ENCODE measurements at regions not wholly inside any gene's neighbourhood (a gene's known extent, or its start where the extent isn't known, plus 50 kb on each side); places are given as distances from the start of the nearest gene placed in this dataset.
A peak's percentile ranks its signal among the peaks of the same experiment; 100 is the strongest.
"Not testable (repeated sequence)": the region's sequence is repeated elsewhere in the genome, so short reads cannot be mapped to it uniquely, and the experiment has no call there.

GRCh38 chr1:72462186-72462905 lies 180.0 kb upstream of the NEGR1 start:
- no peak overlapping the region for H3K4me3 Mint-ChIP-seq
- ATAC-seq: no peak
- H3K27ac Mint-ChIP-seq: no peak overlapping the region
- DNase-seq: no peak
- H3K9me3 Mint-ChIP-seq: peaks cover 0 to 9% of the 10 kb centered on the region in 2 donors
- H3K4me1 Mint-ChIP-seq: no peaks in the 10 kb centered on the region
- H3K27me3 Mint-ChIP-seq: no peaks in the 10 kb centered on the region

GRCh38 chr1:72442262-72442661 lies 159.9 kb upstream of the NEGR1 start:
- no peak for DNase-seq
- H3K4me1 Mint-ChIP-seq: no peaks in the 10 kb centered on the region
- H3K27me3 Mint-ChIP-seq: no peaks in the 10 kb centered on the region
- no peak overlapping the region for H3K27ac Mint-ChIP-seq
- no peak overlapping the region for H3K4me3 Mint-ChIP-seq
- H3K9me3 Mint-ChIP-seq: no peaks in the 10 kb centered on the region
- no peak for ATAC-seq

GRCh38 chr1:72439036-72439435 lies 156.7 kb upstream of the NEGR1 start:
- ATAC-seq: no peak
- Mint-ChIP-seq H3K4me1 (no peaks in the 10 kb centered on the region), H3K27me3 (no peaks in the 10 kb centered on the region), H3K27ac (no peak overlapping the region), H3K4me3 (no peak overlapping the region), H3K9me3 (no peaks in the 10 kb centered on the region)
- DNase-seq: no peak

- Mint-ChIP-seq H3K27me3 (no peaks in the 10 kb centered on the region), H3K9me3 (no peaks in the 10 kb centered on the region), H3K4me3 (no peak overlapping the region)
These were observed 155.9 kb upstream of the NEGR1 start for GRCh38 chr1:72438270-72438669.

GRCh38 chr1:72435025-72435424 lies 152.7 kb upstream of the NEGR1 start:
- no peak for DNase-seq
- H3K27me3 Mint-ChIP-seq: no peaks in the 10 kb centered on the region
- H3K4me3 Mint-ChIP-seq: no peak overlapping the region
- no peak overlapping the region for H3K27ac Mint-ChIP-seq
- no peaks in the 10 kb centered on the region for H3K4me1 Mint-ChIP-seq
- ATAC-seq: peak; percentile 40
- H3K9me3 Mint-ChIP-seq: peaks cover 0 to 5% of the 10 kb centered on the region in 2 donors

More at GRCh38 chr1:72438270-72438669, 155.9 kb upstream of the NEGR1 start:
- Mint-ChIP-seq H3K4me1 (no peaks in the 10 kb centered on the region), H3K27ac (no peak overlapping the region)
- DNase-seq (no peak), ATAC-seq (no peak)

GRCh38 chr1:72434070-72434469 lies 151.7 kb upstream of the NEGR1 start:
- no peak overlapping the region for H3K4me3 Mint-ChIP-seq
- no peaks in the 10 kb centered on the region for H3K27me3 Mint-ChIP-seq
- DNase-seq (no peak), ATAC-seq (no peak)
- no peaks in the 10 kb centered on the region for H3K4me1 Mint-ChIP-seq
- H3K27ac Mint-ChIP-seq: no peak overlapping the region
- peaks cover 0 to 6% of the 10 kb centered on the region in 2 donors for H3K9me3 Mint-ChIP-seq

GRCh38 chr1:72433591-72433990 lies 151.3 kb upstream of the NEGR1 start:
- Mint-ChIP-seq H3K27ac (no peak overlapping the region), H3K4me3 (no peak overlapping the region), H3K9me3 (peaks cover 0 to 9% of the 10 kb centered on the region in 2 donors), H3K4me1 (no peaks in the 10 kb centered on the region), H3K27me3 (no peaks in the 10 kb centered on the region)
- peak in 1 of 2 donors; percentile 13 for DNase-seq
- ATAC-seq: peak; percentile 82

- Mint-ChIP-seq H3K4me1 (no peaks in the 10 kb centered on the region), H3K27me3 (no peaks in the 10 kb centered on the region), H3K9me3 (peaks cover 5 to 14% of the 10 kb centered on the region in 2 donors), H3K27ac (no peak overlapping the region), H3K4me3 (no peak overlapping the region)
- ATAC-seq: no peak
- DNase-seq: no peak
These were observed 150.4 kb upstream of the NEGR1 start for GRCh38 chr1:72432645-72433267.

GRCh38 chr1:72431810-72432209 lies 149.5 kb upstream of the NEGR1 start:
- no peak for DNase-seq
- Mint-ChIP-seq H3K27me3 (no peaks in the 10 kb centered on the region), H3K4me3 (no peak overlapping the region), H3K4me1 (no peaks in the 10 kb centered on the region), H3K27ac (no peak overlapping the region), H3K9me3 (peaks cover 15 to 24% of the 10 kb centered on the region in 2 donors)
- ATAC-seq: no peak

- not testable (repeated sequence) for H3K27me3 Mint-ChIP-seq, ATAC-seq, H3K4me3 Mint-ChIP-seq, H3K4me1 Mint-ChIP-seq, H3K27ac Mint-ChIP-seq, DNase-seq
- H3K9me3 Mint-ChIP-seq: peaks cover 25 to 28% of the 10 kb centered on the region in 2 donors
These were observed 145.9 kb upstream of the NEGR1 start for GRCh38 chr1:72428276-72428675.

GRCh38 chr1:72419229-72419628 lies 136.9 kb upstream of the NEGR1 start:
- no peaks in the 10 kb centered on the region for H3K4me1 Mint-ChIP-seq
- no peak for DNase-seq
- peaks cover 6 to 7% of the 10 kb centered on the region in 2 donors for H3K9me3 Mint-ChIP-seq

GRCh38 chr1:72412286-72412685 lies 129.9 kb upstream of the NEGR1 start:
- no peaks in the 10 kb centered on the region for H3K4me1 Mint-ChIP-seq
- no peaks in the 10 kb centered on the region for H3K27me3 Mint-ChIP-seq
- no peak overlapping the region for H3K27ac Mint-ChIP-seq
- H3K9me3 Mint-ChIP-seq: peaks cover 0 to 7% of the 10 kb centered on the region in 2 donors
- DNase-seq (no peak), ATAC-seq (no peak)
- H3K4me3 Mint-ChIP-seq: no peak overlapping the region

More at GRCh38 chr1:72419229-72419628, 136.9 kb upstream of the NEGR1 start:
- H3K27me3 Mint-ChIP-seq: no peaks in the 10 kb centered on the region
- ATAC-seq: no peak
- no peak overlapping the region for H3K27ac Mint-ChIP-seq
- no peak overlapping the region for H3K4me3 Mint-ChIP-seq

- H3K9me3 Mint-ChIP-seq: no peaks in the 10 kb centered on the region
- no peak for ATAC-seq
- no peaks in the 10 kb centered on the region for H3K27me3 Mint-ChIP-seq
- no peaks in the 10 kb centered on the region for H3K4me1 Mint-ChIP-seq
- H3K27ac Mint-ChIP-seq: no peak overlapping the region
- H3K4me3 Mint-ChIP-seq: no peak overlapping the region
- no peak for DNase-seq
These were observed 117.5 kb upstream of the NEGR1 start for GRCh38 chr1:72399807-72400206.

- no peak for ATAC-seq
- DNase-seq: no peak
- H3K27me3 Mint-ChIP-seq: no peaks in the 10 kb centered on the region
- no peak overlapping the region for H3K27ac Mint-ChIP-seq
- no peaks in the 10 kb centered on the region for H3K4me1 Mint-ChIP-seq
- no peak overlapping the region for H3K4me3 Mint-ChIP-seq
- H3K9me3 Mint-ChIP-seq: no peaks in the 10 kb centered on the region
These were observed 115.4 kb upstream of the NEGR1 start for GRCh38 chr1:72397786-72398185.

- Mint-ChIP-seq H3K4me3 (no peak overlapping the region), H3K9me3 (peaks cover 0 to 6% of the 10 kb centered on the region in 2 donors), H3K4me1 (no peaks in the 10 kb centered on the region), H3K27ac (no peak overlapping the region), H3K27me3 (no peaks in the 10 kb centered on the region)
- DNase-seq (no peak), ATAC-seq (no peak)
These were observed 112.1 kb upstream of the NEGR1 start for GRCh38 chr1:72394457-72394856.

- Mint-ChIP-seq H3K4me1 (no peaks in the 10 kb centered on the region), H3K4me3 (no peak overlapping the region), H3K27me3 (no peaks in the 10 kb centered on the region), H3K27ac (no peak overlapping the region), H3K9me3 (peaks cover 0 to 5% of the 10 kb centered on the region in 2 donors)
- ATAC-seq (no peak), DNase-seq (no peak)
These were observed 96.7 kb upstream of the NEGR1 start for GRCh38 chr1:72379072-72379471.

All from stimulated activated naive CD8-positive, alpha-beta T cell treated with anti-CD3 and anti-CD28 coated beads, Interleukin-15, amount 100 ng/mL, for 72 hours (primary cell).